Stimulated activated CD8-positive, alpha-beta memory T cell treated with anti-CD3 and anti-CD28 coated beads, Interleukin-7, amount 100 ng/mL, for 24 hours (primary cell): ENCODE measurements at regions not wholly inside any gene's neighbourhood (a gene's known extent, or its start where the extent isn't known, plus 50 kb on each side); places are given as distances from the start of the nearest gene placed in this dataset.

Experiments used
- DNase-seq: peaks from one replicate; pipeline ENCODE4 v3.0.0-alpha.2; 2020; ENCODE audit warnings: low read depth

- DNase-seq: no peak
These were observed 53.9 kb upstream of the UCN3 start for GRCh38 chr10:5310914-5311313.

- DNase-seq: no peak
These were observed 53.1 kb upstream of the UCN3 start for GRCh38 chr10:5311617-5312016.

GRCh38 chr10:5314840-5315239 is 49.9 kb upstream of the UCN3 start:
- no peak for DNase-seq
